Coronary artery (tissue), 2 donors: ENCODE measurements at regions not wholly inside any gene's neighbourhood (a gene's known extent, or its start where the extent isn't known, plus 50 kb on each side); places are given as distances from the start of the nearest gene placed in this dataset.

ENCODE experiments used
- DNase-seq: peaks from one replicate; pipeline ENCODE4 v3.0.0-alpha.2; 2017; ENCODE audit warnings: low spot score
- H3K27ac ChIP-seq, 2 donors: fragments of 200-600 bp; sonication (generic); one replicate each; pipeline ENCODE4 v1.5.1; 2016 to 2019
- H3K4me3 ChIP-seq: fragments of 200-600 bp; sonication (generic); 2 replicates; pipeline ENCODE4 v1.5.1; 2016; ENCODE audit warnings: mild to moderate bottlenecking, moderate library complexity
- TF ChIP-seq, protein P1 (sequence below): fragments of 200-600 bp; sonication (generic); IDR thresholded peaks from one replicate; pipeline ENCODE4 v1.5.1; 2019; ENCODE audit warnings: antibody characterized with exemption

DNA sequence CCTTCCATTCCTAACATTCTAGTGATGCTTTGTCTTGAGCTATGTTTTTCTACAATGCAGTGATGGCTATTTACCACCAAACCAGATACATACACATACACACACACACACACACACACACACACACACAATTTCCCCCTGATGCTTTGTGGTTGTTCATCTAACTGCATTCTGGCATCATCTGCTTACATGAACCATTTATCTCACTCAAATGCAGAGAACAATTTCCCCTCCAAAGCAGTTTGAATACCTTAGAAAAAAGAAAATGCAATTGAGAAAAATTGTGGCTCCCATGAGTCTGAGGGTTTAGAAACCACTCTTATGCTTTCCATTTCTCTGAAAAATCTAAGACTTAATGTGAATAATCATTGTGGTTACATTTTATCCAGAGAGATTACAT is 1024.8 kb downstream of the TLE4 start:
- H3K4me3 ChIP-seq = no peak overlapping the region
- TF ChIP-seq, protein P1, sequence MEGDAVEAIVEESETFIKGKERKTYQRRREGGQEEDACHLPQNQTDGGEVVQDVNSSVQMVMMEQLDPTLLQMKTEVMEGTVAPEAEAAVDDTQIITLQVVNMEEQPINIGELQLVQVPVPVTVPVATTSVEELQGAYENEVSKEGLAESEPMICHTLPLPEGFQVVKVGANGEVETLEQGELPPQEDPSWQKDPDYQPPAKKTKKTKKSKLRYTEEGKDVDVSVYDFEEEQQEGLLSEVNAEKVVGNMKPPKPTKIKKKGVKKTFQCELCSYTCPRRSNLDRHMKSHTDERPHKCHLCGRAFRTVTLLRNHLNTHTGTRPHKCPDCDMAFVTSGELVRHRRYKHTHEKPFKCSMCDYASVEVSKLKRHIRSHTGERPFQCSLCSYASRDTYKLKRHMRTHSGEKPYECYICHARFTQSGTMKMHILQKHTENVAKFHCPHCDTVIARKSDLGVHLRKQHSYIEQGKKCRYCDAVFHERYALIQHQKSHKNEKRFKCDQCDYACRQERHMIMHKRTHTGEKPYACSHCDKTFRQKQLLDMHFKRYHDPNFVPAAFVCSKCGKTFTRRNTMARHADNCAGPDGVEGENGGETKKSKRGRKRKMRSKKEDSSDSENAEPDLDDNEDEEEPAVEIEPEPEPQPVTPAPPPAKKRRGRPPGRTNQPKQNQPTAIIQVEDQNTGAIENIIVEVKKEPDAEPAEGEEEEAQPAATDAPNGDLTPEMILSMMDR = no peak

GRCh38 chr9:80595192-80595591 is 1023.4 kb downstream of the TLE4 start:
- DNase-seq = no peak
- Histone ChIP-seq H3K27ac (no peak overlapping the region), H3K4me3 (no peak overlapping the region)
- TF ChIP-seq, protein P1 = no peak

More for the DNA sequence above, 1024.8 kb downstream of the TLE4 start:
- H3K27ac ChIP-seq = no peak overlapping the region
- DNase-seq = no peak

DNA sequence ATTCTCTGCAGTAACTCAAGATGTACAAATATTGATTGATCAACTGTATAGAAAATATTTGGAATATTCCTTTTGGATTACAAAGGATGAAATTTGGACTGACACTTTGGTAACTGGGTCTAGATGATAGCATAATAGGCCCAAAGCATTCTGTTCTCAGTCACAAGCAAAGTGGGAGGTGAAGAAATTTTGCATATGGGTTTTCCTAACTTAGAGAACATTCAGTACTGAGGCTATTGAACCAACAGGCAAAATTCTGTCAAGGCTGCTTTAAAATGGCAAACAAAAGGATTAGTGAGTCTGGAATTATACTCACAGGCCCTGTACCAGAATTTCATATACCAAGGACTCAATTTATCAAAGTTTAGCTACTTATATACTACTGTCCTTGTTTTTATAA is 1020.6 kb downstream of the TLE4 start:
- no peak for DNase-seq
- no peak overlapping the region for H3K27ac ChIP-seq
- TF ChIP-seq, protein P1 = no peak
- no peak overlapping the region for H3K4me3 ChIP-seq

DNA sequence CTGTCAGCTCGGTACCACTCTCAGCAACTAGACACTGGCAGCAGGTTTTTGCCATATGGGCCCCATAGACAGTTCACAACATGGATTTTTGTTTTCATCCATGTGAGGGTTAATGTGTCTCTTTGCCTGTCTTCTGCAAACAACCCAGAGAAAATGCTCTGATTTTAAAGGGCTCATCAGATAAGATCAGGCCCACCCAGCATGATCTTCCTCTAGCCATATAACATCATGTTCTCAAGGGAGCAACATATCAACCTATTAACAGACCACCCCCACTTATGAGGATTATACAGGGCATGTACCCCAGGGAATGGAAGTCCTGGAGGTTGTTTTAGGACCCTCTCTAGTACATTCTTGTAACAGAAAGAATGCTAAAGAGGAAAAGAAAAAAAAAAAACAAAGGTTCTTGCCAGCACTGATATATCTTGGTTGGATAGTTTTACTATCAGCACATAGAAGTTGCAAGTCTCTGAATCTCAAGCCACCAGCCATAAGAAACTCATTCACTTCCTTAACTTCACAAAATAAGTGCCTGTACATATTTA is 1015.1 kb downstream of the TLE4 start:
- H3K27ac ChIP-seq = no peak overlapping the region
- no peak overlapping the region for H3K4me3 ChIP-seq
- DNase-seq = no peak
- TF ChIP-seq, protein P1 = no peak

GRCh38 chr9:80571953-80572352 is 1000.2 kb downstream of the TLE4 start:
- no peak for DNase-seq
- Histone ChIP-seq H3K27ac (no peak overlapping the region), H3K4me3 (no peak overlapping the region)
- TF ChIP-seq, protein P1 = no peak

DNA sequence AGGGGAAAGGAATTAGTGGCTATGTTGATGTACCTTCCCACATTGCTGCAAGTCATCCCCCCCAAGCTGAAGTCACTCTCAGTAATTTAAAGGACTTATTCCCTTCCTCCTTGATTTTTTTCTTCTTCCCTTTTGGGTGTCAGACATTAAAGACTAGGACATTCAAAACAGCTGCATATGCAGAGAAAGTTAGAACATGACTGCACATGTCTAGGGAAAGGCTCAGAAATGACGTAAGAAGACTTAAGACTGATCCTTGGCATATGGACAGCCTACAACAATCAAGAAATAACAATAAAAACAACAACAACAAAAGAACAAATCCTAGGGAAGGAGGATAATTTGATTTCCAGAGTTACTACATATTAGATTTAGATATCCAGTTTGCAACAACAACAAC is 997.5 kb downstream of the TLE4 start:
- Histone ChIP-seq H3K4me3 (no peak overlapping the region), H3K27ac (no peak overlapping the region)
- no peak for DNase-seq
- TF ChIP-seq, protein P1 = no peak

DNA sequence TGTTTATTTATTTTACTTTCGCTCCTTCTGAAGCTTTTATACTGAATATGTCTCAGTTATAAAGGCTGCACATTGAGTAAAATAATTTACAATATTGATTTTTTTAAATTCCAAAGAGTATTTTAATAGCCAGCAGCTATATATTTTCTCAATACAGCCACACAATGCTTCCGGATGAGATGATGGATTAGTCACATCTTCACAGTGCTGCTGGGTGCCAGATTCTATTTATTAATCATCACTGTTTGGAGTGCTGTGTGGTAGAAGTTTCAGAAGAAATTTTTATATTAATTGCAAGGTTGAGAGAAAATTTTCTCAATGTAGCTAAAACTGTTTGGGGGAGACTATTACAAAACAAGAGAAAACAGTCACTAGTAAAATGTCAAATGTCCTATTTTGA is 989.8 kb downstream of the TLE4 start:
- TF ChIP-seq, protein P1 = no peak
- no peak for DNase-seq
- Histone ChIP-seq H3K27ac (no peak overlapping the region), H3K4me3 (no peak overlapping the region)
